Type B pancreatic cell (in vitro differentiated cells): ENCODE measurements at regions not wholly inside any gene's neighbourhood (a gene's known extent, or its start where the extent isn't known, plus 50 kb on each side); places are given as distances from the start of the nearest gene placed in this dataset.

Experiments used
- DNase-seq: peaks from one replicate; pipeline ENCODE4 v3.0.0; 2021; ENCODE audit warnings: mixed read lengths; ENCODE audit not compliant: unreplicated experiment; ENCODE audit errors: extremely low spot score
- H3K27ac Mint-ChIP-seq: 2 replicates; pipeline ENCODE4 v1.8.0; 2021; ENCODE audit warnings: mild to moderate bottlenecking, mixed read lengths
- H3K27me3 Mint-ChIP-seq: 2 replicates; pipeline ENCODE4 v1.8.0; 2021; ENCODE audit warnings: mixed read lengths
- H3K36me3 Mint-ChIP-seq: 2 replicates; pipeline ENCODE4 v1.8.0; 2021; ENCODE audit warnings: mixed read lengths
- H3K4me1 Mint-ChIP-seq: one replicate; pipeline ENCODE4 v1.8.0; 2021; ENCODE audit warnings: mixed read lengths; ENCODE audit not compliant: unreplicated experiment
- H3K4me3 Mint-ChIP-seq: 2 replicates; pipeline ENCODE4 v1.8.0; 2021; ENCODE audit warnings: mild to moderate bottlenecking, mixed read lengths
- H3K9me3 Mint-ChIP-seq: 2 replicates; pipeline ENCODE4 v1.8.0; 2021; ENCODE audit warnings: mixed read lengths
- CTCF ChIP-seq: fragments of 200-600 bp; sonication (generic); conservative IDR thresholded peaks from 2 replicates; pipeline ENCODE4 v1.5.0; 2021; ENCODE audit warnings: antibody characterized with exemption, mild to moderate bottlenecking

- no peaks in the 10 kb centered on the region for H3K4me1 Mint-ChIP-seq
- no peak overlapping the region for H3K4me3 Mint-ChIP-seq
- H3K9me3 Mint-ChIP-seq, result no peaks in the 10 kb centered on the region
- no peaks in the 10 kb centered on the region for H3K27me3 Mint-ChIP-seq
- no peak for DNase-seq
- H3K36me3 Mint-ChIP-seq, result no peaks in the 10 kb centered on the region
- TF ChIP-seq CTCF, result no peak
- no peak overlapping the region for H3K27ac Mint-ChIP-seq
Measured at GRCh38 chr1:106457368-106457767, 599.1 kb upstream of the PRMT6 start.

GRCh38 chr1:106458866-106459265 lies 597.6 kb upstream of the PRMT6 start:
- Mint-ChIP-seq H3K27ac (no peak overlapping the region), H3K4me1 (no peaks in the 10 kb centered on the region), H3K4me3 (no peak overlapping the region), H3K27me3 (no peaks in the 10 kb centered on the region), H3K36me3 (no peaks in the 10 kb centered on the region), H3K9me3 (no peaks in the 10 kb centered on the region)
- no peak for DNase-seq
- TF ChIP-seq CTCF, result no peak

GRCh38 chr1:106459418-106459817 lies 597.1 kb upstream of the PRMT6 start:
- Mint-ChIP-seq H3K27ac (no peak overlapping the region), H3K27me3 (no peaks in the 10 kb centered on the region), H3K4me1 (no peaks in the 10 kb centered on the region), H3K36me3 (no peaks in the 10 kb centered on the region), H3K4me3 (no peak overlapping the region), H3K9me3 (no peaks in the 10 kb centered on the region)
- no peak for DNase-seq
- TF ChIP-seq CTCF, result no peak

- no peak for TF ChIP-seq CTCF
- no peaks in the 10 kb centered on the region for H3K4me1 Mint-ChIP-seq
- no peak overlapping the region for H3K27ac Mint-ChIP-seq
- H3K4me3 Mint-ChIP-seq, result no peak overlapping the region
- no peaks in the 10 kb centered on the region for H3K27me3 Mint-ChIP-seq
- H3K9me3 Mint-ChIP-seq, result peaks cover 6% of the 10 kb centered on the region
- no peaks in the 10 kb centered on the region for H3K36me3 Mint-ChIP-seq
- DNase-seq, result no peak
Measured at GRCh38 chr1:106465666-106466065, 590.8 kb upstream of the PRMT6 start.

GRCh38 chr1:106480629-106481028 lies 575.8 kb upstream of the PRMT6 start:
- no peak for TF ChIP-seq CTCF
- H3K36me3 Mint-ChIP-seq, result no peaks in the 10 kb centered on the region
- DNase-seq, result no peak
- H3K4me3 Mint-ChIP-seq, result no peak overlapping the region
- H3K27ac Mint-ChIP-seq, result no peak overlapping the region
- H3K4me1 Mint-ChIP-seq, result no peaks in the 10 kb centered on the region
- peaks cover 13% of the 10 kb centered on the region for H3K9me3 Mint-ChIP-seq
- no peaks in the 10 kb centered on the region for H3K27me3 Mint-ChIP-seq

GRCh38 chr1:106492880-106493279 lies 563.6 kb upstream of the PRMT6 start:
- H3K4me3 Mint-ChIP-seq, result no peak overlapping the region
- TF ChIP-seq CTCF, result no peak
- no peak for DNase-seq
- no peaks in the 10 kb centered on the region for H3K36me3 Mint-ChIP-seq
- no peak overlapping the region for H3K27ac Mint-ChIP-seq
- no peaks in the 10 kb centered on the region for H3K4me1 Mint-ChIP-seq
- H3K27me3 Mint-ChIP-seq, result no peaks in the 10 kb centered on the region
- H3K9me3 Mint-ChIP-seq, result peaks cover 9% of the 10 kb centered on the region
